GM12878 (cell line): ENCODE measurements at regions not wholly inside any gene's neighbourhood (a gene's known extent, or its start where the extent isn't known, plus 50 kb on each side); places are given as distances from the start of the nearest gene placed in this dataset.
A peak's percentile ranks its signal among the peaks of the same experiment; 100 is the strongest.

Source experiments
- ATAC-seq: fragments of 200-7000 bp; cut with Tn5 transposase; 3 replicates; pipeline ENCODE4 v1.9.1; 2020; ENCODE audit warnings: mild to moderate bottlenecking, moderate library complexity
- BruUV-seq: library from RNA; stranded (reverse); fragments of 400-500 nt; replicated peaks from 2 replicates; lab custom pipeline; 2021; lab: Mats Ljungman, UMichigan
- CTCF ChIA-PET: fragments of 300-600 bp; sonication (Branson Sonifier 250); formaldehyde crosslinking; extraction: SDS; loops from one replicate; lab custom pipeline; 2021; ENCODE audit warnings: inconsistent platforms; lab: Yijun Ruan, JAX
- POLR2A ChIA-PET: fragments of 350-600 bp; formaldehyde crosslinking; extraction: SDS; loops from one replicate; lab custom pipeline; 2021; ENCODE audit warnings: inconsistent platforms; lab: Charles Lee
- RAD21 ChIA-PET: fragments of 300-600 bp; sonication (Branson Sonifier 250); formaldehyde crosslinking; loops from one replicate; lab custom pipeline; 2023; ENCODE audit warnings: antibody characterized with exemption; ENCODE audit not compliant: unreplicated experiment; lab: Charles Lee
- SMC1A ChIA-PET: fragments of 300-600 bp; sonication (Branson Sonifier 250); formaldehyde crosslinking; loops from one replicate; lab custom pipeline; 2023; ENCODE audit not compliant: unreplicated experiment, uncharacterized antibody; lab: Charles Lee
- DNase-seq: peaks from one replicate; pipeline ENCODE4 v3.0.0-alpha.2; 2011; ENCODE audit warnings: low read depth, low spot score
- FAIRE-seq: peaks from 3 replicates; lab custom pipeline; 2011; peaks lifted over from hg19 to GRCh38; lab: Jason Lieb, UNC
- H2AFZ ChIP-seq: 2 replicates; pipeline ENCODE4 v1.6.0; 2011; ENCODE audit warnings: low read depth, low read length, control low read depth; ENCODE audit not compliant: control insufficient read depth
- H3K27ac ChIP-seq: 2 replicates; pipeline ENCODE4 v1.5.1; 2011; ENCODE audit warnings: control low read depth; ENCODE audit not compliant: control insufficient read depth, insufficient read depth
- H3K27me3 ChIP-seq, 2 experiments: replicated peaks in 1 of 2; 2 replicates each; pipeline versions ENCODE4 v1.6.0 to v1.6.1; 2011; ENCODE audit warnings: low read length in 1 of 2; ENCODE audit not compliant: control insufficient read depth in 2 of 2, insufficient read depth in 2 of 2
- H3K36me3 ChIP-seq, 2 experiments: 2 replicates each; pipeline ENCODE4 v1.5.1; 2011; ENCODE audit warnings: low read length in 1 of 2; ENCODE audit not compliant: control insufficient read depth in 2 of 2, insufficient read depth in 2 of 2
- H3K4me1 ChIP-seq: 2 replicates; pipeline ENCODE4 v1.6.1; 2011; ENCODE audit warnings: mild to moderate bottlenecking, low read length, moderate library complexity, mixed read lengths; ENCODE audit not compliant: control insufficient read depth, insufficient read depth
- H3K4me2 ChIP-seq: 2 replicates; pipeline ENCODE4 v1.6.0; 2011; ENCODE audit warnings: control low read depth; ENCODE audit not compliant: control insufficient read depth, insufficient read depth
- H3K4me3 ChIP-seq: fragments of 200-600 bp; sonication (generic); 2 replicates; pipeline ENCODE4 v1.5.1; 2016
- H3K79me2 ChIP-seq: 2 replicates; pipeline ENCODE4 v1.6.0; 2011; ENCODE audit warnings: low read length; ENCODE audit not compliant: control insufficient read depth, insufficient read depth
- H3K9ac ChIP-seq: 2 replicates; pipeline ENCODE4 v1.8.0; 2011; ENCODE audit warnings: low read length, control low read depth, mixed read lengths; ENCODE audit not compliant: control insufficient read depth, insufficient read depth
- H3K9me3 ChIP-seq: replicated peaks from 3 replicates; pipeline ENCODE4 v1.5.1; 2011; ENCODE audit warnings: mild to moderate bottlenecking, low read length; ENCODE audit not compliant: control insufficient read depth, insufficient read depth
- H4K20me1 ChIP-seq: 2 replicates; pipeline ENCODE4 v1.6.0; 2011; ENCODE audit not compliant: control insufficient read depth, insufficient read depth
- BMI1 ChIP-seq: fragments of 450-650 bp; IDR thresholded peaks from 2 replicates; pipeline ENCODE4 v1.6.1; 2016; ENCODE audit warnings: mild to moderate bottlenecking, moderate library complexity, borderline replicate concordance
- DPF2 ChIP-seq: fragments of 450-650 bp; IDR thresholded peaks from 2 replicates; pipeline ENCODE4 v1.6.1; 2017; ENCODE audit warnings: mild to moderate bottlenecking
- EED ChIP-seq: sonication (generic); IDR thresholded peaks from 2 replicates; pipeline ENCODE4 v1.6.1; 2016; ENCODE audit warnings: antibody characterized with exemption, low read depth
- EGR1 ChIP-seq, 2 experiments: IDR thresholded peaks; 1 replicate in 1 of 2; 2 replicates in 1 of 2; pipeline ENCODE4 v1.6.1; 2011 to 2012; ENCODE audit warnings: low read depth in 2 of 2, low read length in 2 of 2, borderline replicate concordance in 1 of 2, mild to moderate bottlenecking in 1 of 2, moderate library complexity in 1 of 2
- IRF4 ChIP-seq: IDR thresholded peaks from 2 replicates; pipeline ENCODE4 v1.6.1; 2011; ENCODE audit warnings: low read depth, low read length
- KLF5 ChIP-seq: fragments of 450-650 bp; IDR thresholded peaks from 2 replicates; pipeline ENCODE4 v1.6.1; 2014; ENCODE audit warnings: mild to moderate bottlenecking; ENCODE audit not compliant: partially characterized antibody
- MEF2A ChIP-seq: IDR thresholded peaks from 2 replicates; pipeline ENCODE4 v1.6.1; 2011; ENCODE audit warnings: low read depth, mild to moderate bottlenecking, low read length, moderate library complexity; ENCODE audit not compliant: insufficient read depth
- POLR2AphosphoS5 ChIP-seq: IDR thresholded peaks from 2 replicates; pipeline ENCODE4 v1.6.1; 2011; ENCODE audit warnings: mild to moderate bottlenecking, low read length, inconsistent platforms
- TCF12 ChIP-seq: IDR thresholded peaks from 2 replicates; pipeline ENCODE4 v1.6.1; 2011; ENCODE audit warnings: low read depth, mild to moderate bottlenecking, low read length
- in situ Hi-C: fragments of 300-500 bp; cut with MboI; formaldehyde crosslinking; loops from 9 replicates; pipeline ENCODE4 v1.14.3; 2018; ENCODE audit warnings: mixed read lengths
- intact Hi-C: fragments of 100-400 bp; cut with micrococcal nuclease; formaldehyde crosslinking; loops from one replicate; pipeline ENCODE4 v1.14.2; 2022; ENCODE audit not compliant: unreplicated experiment
- TF ChIP-seq, protein P1 (sequence below): IDR thresholded peaks from 2 replicates; pipeline ENCODE4 v1.6.1; 2011; ENCODE audit warnings: borderline replicate concordance, low read depth, mild to moderate bottlenecking, moderate library complexity, low read length; ENCODE audit not compliant: insufficient read depth, poor library complexity, severe bottlenecking
- TF ChIP-seq, protein P2 (sequence below): fragments of 450-650 bp; IDR thresholded peaks from 2 replicates; pipeline ENCODE4 v1.6.1; 2016; ENCODE audit warnings: mild to moderate bottlenecking
- TF ChIP-seq, protein P3 (sequence below): IDR thresholded peaks from 2 replicates; pipeline ENCODE4 v1.6.1; 2012; ENCODE audit warnings: low read depth, low read length, improper control_type of control experiment
- TF ChIP-seq, protein P4 (sequence below): IDR thresholded peaks from 2 replicates; pipeline ENCODE4 v1.6.1; 2011; ENCODE audit warnings: mild to moderate bottlenecking, low read depth, low read length, moderate library complexity; ENCODE audit not compliant: insufficient replicate concordance
- TF ChIP-seq, protein P5 (sequence below): fragments of 450-650 bp; IDR thresholded peaks from 2 replicates; pipeline ENCODE4 v1.6.1; 2017; ENCODE audit warnings: low read depth, mild to moderate bottlenecking, moderate library complexity

DNA sequence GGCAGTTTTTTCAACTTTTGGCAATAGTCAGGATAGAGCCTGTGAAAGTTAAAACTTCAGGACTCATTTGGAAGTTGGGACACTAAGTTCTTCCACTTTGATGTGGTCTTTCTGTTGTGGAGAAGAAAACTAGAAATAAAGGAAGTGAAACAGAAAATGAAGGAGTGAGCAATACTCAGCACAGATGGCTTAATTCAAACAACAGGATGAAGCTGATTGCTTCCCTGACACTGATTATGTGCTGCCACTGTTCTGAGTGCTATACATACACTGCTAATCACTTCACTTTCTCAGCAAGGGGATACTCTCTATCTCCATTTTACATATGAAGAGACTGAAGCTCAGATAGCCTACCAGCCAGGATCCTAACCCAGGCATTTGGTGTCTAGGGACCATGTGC is 235.1 kb upstream of the CPEB2 start (continued):
- TF ChIP-seq, protein P1, sequence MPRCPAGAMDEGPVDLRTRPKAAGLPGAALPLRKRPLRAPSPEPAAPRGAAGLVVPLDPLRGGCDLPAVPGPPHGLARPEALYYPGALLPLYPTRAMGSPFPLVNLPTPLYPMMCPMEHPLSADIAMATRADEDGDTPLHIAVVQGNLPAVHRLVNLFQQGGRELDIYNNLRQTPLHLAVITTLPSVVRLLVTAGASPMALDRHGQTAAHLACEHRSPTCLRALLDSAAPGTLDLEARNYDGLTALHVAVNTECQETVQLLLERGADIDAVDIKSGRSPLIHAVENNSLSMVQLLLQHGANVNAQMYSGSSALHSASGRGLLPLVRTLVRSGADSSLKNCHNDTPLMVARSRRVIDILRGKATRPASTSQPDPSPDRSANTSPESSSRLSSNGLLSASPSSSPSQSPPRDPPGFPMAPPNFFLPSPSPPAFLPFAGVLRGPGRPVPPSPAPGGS, result no peak
- TF ChIP-seq IRF4, result no peak
- TF ChIP-seq, protein P2, sequence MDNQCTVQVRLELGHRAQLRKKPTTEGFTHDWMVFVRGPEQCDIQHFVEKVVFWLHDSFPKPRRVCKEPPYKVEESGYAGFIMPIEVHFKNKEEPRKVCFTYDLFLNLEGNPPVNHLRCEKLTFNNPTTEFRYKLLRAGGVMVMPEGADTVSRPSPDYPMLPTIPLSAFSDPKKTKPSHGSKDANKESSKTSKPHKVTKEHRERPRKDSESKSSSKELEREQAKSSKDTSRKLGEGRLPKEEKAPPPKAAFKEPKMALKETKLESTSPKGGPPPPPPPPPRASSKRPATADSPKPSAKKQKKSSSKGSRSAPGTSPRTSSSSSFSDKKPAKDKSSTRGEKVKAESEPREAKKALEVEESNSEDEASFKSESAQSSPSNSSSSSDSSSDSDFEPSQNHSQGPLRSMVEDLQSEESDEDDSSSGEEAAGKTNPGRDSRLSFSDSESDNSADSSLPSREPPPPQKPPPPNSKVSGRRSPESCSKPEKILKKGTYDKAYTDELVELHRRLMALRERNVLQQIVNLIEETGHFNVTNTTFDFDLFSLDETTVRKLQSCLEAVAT, result no peak
- TF ChIP-seq POLR2AphosphoS5, result no peak
- TF ChIP-seq MEF2A, result no peak
- no peak for TF ChIP-seq BMI1
- TF ChIP-seq, protein P3, sequence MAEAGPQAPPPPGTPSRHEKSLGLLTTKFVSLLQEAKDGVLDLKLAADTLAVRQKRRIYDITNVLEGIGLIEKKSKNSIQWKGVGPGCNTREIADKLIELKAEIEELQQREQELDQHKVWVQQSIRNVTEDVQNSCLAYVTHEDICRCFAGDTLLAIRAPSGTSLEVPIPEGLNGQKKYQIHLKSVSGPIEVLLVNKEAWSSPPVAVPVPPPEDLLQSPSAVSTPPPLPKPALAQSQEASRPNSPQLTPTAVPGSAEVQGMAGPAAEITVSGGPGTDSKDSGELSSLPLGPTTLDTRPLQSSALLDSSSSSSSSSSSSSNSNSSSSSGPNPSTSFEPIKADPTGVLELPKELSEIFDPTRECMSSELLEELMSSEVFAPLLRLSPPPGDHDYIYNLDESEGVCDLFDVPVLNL, result no peak
- no peak for TF ChIP-seq EGR1 (IDR thresholded peaks at IDR 0.05; ENCODE audit: borderline replicate concordance in 1 of 2, low read depth in 2 of 2, low read length in 2 of 2)
- 0 out of 2 replicates have a peak, but pooled peaks have one; percentile 29 for TF ChIP-seq TCF12

DNA sequence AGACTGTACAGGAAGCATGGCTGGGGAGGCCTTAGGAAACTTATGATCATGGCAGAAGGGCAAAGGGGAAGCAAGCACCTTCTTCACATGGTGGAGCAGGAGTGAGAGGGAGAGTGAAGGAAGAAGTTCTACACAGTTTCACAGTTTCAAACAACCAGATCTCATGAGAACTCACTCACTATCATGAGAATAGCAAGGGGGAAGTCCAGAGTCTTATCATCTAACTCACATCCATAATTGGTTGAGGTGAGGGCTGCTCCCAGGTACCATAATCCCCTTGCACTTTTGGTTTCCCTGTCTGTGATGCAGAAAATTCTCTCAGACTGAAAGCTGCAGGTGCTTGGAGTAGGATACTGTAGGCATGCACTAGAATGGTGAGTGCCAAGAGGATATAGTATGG is 233.8 kb upstream of the CPEB2 start:
- FAIRE-seq, result no peak
- CTCF ChIA-PET, result no interaction called here
- H3K4me1 ChIP-seq, result 0 out of 2 replicates have a peak, but pooled peaks cover 3% of the 10 kb centered on the region
- intact Hi-C loops (no loop called here), in situ Hi-C loops (no loop called here)
- no peaks in the 10 kb centered on the region for H3K79me2 ChIP-seq
- H3K36me3 ChIP-seq, result no peaks in the 10 kb centered on the region
- no TSS peak for BruUV-seq
- POLR2A ChIA-PET, result no interaction called here
- H2AFZ ChIP-seq, result no peak overlapping the region
- RAD21 ChIA-PET, result no interaction called here
- no peak overlapping the region for H3K4me3 ChIP-seq
- no peak overlapping the region for H3K9ac ChIP-seq
- H3K9me3 ChIP-seq, result no peaks in the 10 kb centered on the region; the same call in 2 of the 3 replicates
- SMC1A ChIA-PET, result interaction anchor here (1.0 kb wide), 1 partner anchor 25 kb away, joined by 3 read pairs; no protein-coding TSS in a partner anchor
- ATAC-seq, result no peak
- no peaks in the 10 kb centered on the region for H4K20me1 ChIP-seq
- H3K4me2 ChIP-seq, result no peak overlapping the region
- no peaks in the 10 kb centered on the region for H3K27me3 ChIP-seq
- no peak overlapping the region for H3K27ac ChIP-seq
- DNase-seq, result no peak
- TF ChIP-seq EED (0 out of 2 replicates have a peak, but pooled peaks have one; percentile 23), KLF5 (no peak), MEF2A (no peak), DPF2 (0 out of 2 replicates have a peak, but pooled peaks have one; percentile 19)
- TF ChIP-seq, protein P1, result peak; percentile 40
- TF ChIP-seq, protein P4, sequence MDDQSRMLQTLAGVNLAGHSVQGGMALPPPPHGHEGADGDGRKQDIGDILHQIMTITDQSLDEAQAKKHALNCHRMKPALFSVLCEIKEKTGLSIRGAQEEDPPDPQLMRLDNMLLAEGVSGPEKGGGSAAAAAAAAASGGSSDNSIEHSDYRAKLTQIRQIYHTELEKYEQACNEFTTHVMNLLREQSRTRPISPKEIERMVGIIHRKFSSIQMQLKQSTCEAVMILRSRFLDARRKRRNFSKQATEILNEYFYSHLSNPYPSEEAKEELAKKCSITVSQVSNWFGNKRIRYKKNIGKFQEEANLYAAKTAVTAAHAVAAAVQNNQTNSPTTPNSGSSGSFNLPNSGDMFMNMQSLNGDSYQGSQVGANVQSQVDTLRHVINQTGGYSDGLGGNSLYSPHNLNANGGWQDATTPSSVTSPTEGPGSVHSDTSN, result no peak
- TF ChIP-seq, protein P5, sequence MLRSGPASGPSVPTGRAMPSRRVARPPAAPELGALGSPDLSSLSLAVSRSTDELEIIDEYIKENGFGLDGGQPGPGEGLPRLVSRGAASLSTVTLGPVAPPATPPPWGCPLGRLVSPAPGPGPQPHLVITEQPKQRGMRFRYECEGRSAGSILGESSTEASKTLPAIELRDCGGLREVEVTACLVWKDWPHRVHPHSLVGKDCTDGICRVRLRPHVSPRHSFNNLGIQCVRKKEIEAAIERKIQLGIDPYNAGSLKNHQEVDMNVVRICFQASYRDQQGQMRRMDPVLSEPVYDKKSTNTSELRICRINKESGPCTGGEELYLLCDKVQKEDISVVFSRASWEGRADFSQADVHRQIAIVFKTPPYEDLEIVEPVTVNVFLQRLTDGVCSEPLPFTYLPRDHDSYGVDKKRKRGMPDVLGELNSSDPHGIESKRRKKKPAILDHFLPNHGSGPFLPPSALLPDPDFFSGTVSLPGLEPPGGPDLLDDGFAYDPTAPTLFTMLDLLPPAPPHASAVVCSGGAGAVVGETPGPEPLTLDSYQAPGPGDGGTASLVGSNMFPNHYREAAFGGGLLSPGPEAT, result no peak
